OCI-LY7 (cell line): ENCODE measurements at regions not wholly inside any gene's neighbourhood (a gene's known extent, or its start where the extent isn't known, plus 50 kb on each side); places are given as distances from the start of the nearest gene placed in this dataset.

Experiments used
- CTCF ChIP-seq: fragments of 200-600 bp; sonication (generic); conservative IDR thresholded peaks from 2 replicates; pipeline ENCODE4 v1.5.1; 2014; ENCODE audit warnings: mild to moderate bottlenecking, antibody characterized with exemption, low read length, moderate library complexity, mixed read lengths
- EZH2phosphoT487 ChIP-seq: fragments of 200-600 bp; sonication (generic); IDR thresholded peaks from 2 replicates; pipeline ENCODE4 v1.6.1; 2018; ENCODE audit warnings: low read depth, borderline replicate concordance, mild to moderate bottlenecking, mixed run types, antibody characterized with exemption, low read length, moderate library complexity, mixed read lengths

GRCh38 chr5:145499483-145499882 lies 335.7 kb downstream of the PRELID2 start:
- TF ChIP-seq CTCF: no peak
- TF ChIP-seq EZH2phosphoT487: no peak
